ENCODE measurements at regions not wholly inside any gene's neighbourhood (a gene's known extent, or its start where the extent isn't known, plus 50 kb on each side); places are given as distances from the start of the nearest gene placed in this dataset.

DNA sequence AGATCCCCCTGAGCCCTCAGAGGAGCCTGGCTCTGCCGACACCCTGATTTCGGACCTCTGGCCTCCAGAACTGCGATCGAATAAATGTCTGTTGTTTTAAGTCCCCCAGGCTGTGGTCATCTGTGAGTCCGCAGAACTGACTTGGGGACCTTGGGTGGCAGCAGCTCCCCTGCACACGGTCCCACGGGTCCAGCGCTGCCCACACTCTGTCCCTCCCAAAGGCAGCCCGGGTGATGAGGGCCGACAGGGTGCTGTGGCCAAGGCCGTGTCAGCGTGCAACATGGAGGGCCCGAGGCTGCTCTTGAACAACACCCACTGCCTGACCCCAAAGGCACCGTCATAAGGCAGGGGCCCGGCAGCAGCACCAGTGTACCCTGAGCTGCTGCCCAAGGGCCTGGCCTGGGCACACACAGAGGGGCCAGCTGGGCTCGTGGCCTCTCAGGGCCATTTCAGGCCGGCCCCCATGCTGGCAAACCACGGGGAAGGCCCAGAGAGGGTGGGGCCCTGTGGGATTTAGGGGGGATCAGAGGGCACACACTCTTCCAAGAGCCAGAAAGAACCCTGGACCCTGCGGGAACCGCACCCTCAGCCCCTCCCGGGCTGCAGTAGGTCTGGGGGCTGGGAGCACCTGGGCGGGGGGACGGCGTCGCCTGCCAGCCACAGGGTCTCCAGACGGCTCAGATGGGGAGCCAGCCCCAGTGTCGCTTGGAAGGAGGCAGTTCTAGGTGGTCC is 77.1 kb upstream of the PRR5 start:
- FAIRE-seq (no peak), DNase-seq (ENCODE audit: low read depth, low spot score) (no peak), ATAC-seq (no peak)
- TF ChIP-seq POU2F2 (IDR thresholded peaks at IDR 0.05; ENCODE audit: borderline replicate concordance, low read depth, low read length) (no peak), STAT3 (IDR thresholded peaks at IDR 0.05; ENCODE audit: low read depth, low read length) (no peak), TCF12 (IDR thresholded peaks at IDR 0.05; ENCODE audit: low read depth, low read length) (no peak), SMARCA5 (IDR thresholded peaks at IDR 0.05) (no peak), ETV6 (conservative IDR thresholded peaks at IDR 0.05 in 1 of 2, IDR thresholded peaks at IDR 0.05 in 1 of 2; ENCODE audit: borderline replicate concordance in 1 of 2, low read depth in 1 of 2) (no peak), ZZZ3 (IDR thresholded peaks at IDR 0.05; ENCODE audit: control insufficient read depth, insufficient read length, low read depth) (no peak), ATF7 (IDR thresholded peaks at IDR 0.05; ENCODE audit: low read depth) (no peak), ZNF217 (IDR thresholded peaks at IDR 0.05) (no peak), CEBPB (IDR thresholded peaks at IDR 0.05; ENCODE audit: borderline replicate concordance in 1 of 2, low read depth in 2 of 2, low read length in 2 of 2) (no peak)
- TF ChIP-seq, protein P1, sequence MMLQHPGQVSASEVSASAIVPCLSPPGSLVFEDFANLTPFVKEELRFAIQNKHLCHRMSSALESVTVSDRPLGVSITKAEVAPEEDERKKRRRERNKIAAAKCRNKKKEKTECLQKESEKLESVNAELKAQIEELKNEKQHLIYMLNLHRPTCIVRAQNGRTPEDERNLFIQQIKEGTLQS (IDR thresholded peaks at IDR 0.05; ENCODE audit: borderline replicate concordance, extremely low read depth, low read depth, low read length), result no peak
- TF ChIP-seq, protein P2, sequence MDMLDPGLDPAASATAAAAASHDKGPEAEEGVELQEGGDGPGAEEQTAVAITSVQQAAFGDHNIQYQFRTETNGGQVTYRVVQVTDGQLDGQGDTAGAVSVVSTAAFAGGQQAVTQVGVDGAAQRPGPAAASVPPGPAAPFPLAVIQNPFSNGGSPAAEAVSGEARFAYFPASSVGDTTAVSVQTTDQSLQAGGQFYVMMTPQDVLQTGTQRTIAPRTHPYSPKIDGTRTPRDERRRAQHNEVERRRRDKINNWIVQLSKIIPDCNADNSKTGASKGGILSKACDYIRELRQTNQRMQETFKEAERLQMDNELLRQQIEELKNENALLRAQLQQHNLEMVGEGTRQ (IDR thresholded peaks at IDR 0.05; ENCODE audit: borderline replicate concordance, low read depth, low read length), result no peak
- TF ChIP-seq, protein P3, sequence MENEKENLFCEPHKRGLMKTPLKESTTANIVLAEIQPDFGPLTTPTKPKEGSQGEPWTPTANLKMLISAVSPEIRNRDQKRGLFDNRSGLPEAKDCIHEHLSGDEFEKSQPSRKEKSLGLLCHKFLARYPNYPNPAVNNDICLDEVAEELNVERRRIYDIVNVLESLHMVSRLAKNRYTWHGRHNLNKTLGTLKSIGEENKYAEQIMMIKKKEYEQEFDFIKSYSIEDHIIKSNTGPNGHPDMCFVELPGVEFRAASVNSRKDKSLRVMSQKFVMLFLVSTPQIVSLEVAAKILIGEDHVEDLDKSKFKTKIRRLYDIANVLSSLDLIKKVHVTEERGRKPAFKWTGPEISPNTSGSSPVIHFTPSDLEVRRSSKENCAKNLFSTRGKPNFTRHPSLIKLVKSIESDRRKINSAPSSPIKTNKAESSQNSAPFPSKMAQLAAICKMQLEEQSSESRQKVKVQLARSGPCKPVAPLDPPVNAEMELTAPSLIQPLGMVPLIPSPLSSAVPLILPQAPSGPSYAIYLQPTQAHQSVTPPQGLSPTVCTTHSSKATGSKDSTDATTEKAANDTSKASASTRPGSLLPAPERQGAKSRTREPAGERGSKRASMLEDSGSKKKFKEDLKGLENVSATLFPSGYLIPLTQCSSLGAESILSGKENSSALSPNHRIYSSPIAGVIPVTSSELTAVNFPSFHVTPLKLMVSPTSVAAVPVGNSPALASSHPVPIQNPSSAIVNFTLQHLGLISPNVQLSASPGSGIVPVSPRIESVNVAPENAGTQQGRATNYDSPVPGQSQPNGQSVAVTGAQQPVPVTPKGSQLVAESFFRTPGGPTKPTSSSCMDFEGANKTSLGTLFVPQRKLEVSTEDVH (IDR thresholded peaks at IDR 0.05; ENCODE audit: low read depth, partially characterized antibody), result no peak
- TF ChIP-seq, protein P4, sequence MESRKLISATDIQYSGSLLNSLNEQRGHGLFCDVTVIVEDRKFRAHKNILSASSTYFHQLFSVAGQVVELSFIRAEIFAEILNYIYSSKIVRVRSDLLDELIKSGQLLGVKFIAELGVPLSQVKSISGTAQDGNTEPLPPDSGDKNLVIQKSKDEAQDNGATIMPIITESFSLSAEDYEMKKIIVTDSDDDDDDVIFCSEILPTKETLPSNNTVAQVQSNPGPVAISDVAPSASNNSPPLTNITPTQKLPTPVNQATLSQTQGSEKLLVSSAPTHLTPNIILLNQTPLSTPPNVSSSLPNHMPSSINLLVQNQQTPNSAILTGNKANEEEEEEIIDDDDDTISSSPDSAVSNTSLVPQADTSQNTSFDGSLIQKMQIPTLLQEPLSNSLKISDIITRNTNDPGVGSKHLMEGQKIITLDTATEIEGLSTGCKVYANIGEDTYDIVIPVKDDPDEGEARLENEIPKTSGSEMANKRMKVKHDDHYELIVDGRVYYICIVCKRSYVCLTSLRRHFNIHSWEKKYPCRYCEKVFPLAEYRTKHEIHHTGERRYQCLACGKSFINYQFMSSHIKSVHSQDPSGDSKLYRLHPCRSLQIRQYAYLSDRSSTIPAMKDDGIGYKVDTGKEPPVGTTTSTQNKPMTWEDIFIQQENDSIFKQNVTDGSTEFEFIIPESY (IDR thresholded peaks at IDR 0.05), result no peak
- intact Hi-C loops (cut with micrococcal nuclease; ENCODE audit: unreplicated experiment) (no loop called here), in situ Hi-C loops (cut with MboI) (loop anchor here (5.0 to 10.0 kb wide), 3 partner anchors 538 to 1230 kb away; no protein-coding TSS in a partner anchor)
- no TSS peak for BruUV-seq (replicated peaks)
- CTCF ChIA-PET, result interaction anchor here (0.8 to 3.0 kb wide), 8 partner anchors 25 to 742 kb away, joined by 3 to 23 read pairs (median 5); no protein-coding TSS in a partner anchor
- Histone ChIP-seq H3K79me2 (ENCODE audit: control insufficient read depth, insufficient read depth, low read length) (no peaks in the 10 kb centered on the region), H3K9ac (ENCODE audit: control insufficient read depth, insufficient read depth, low read length) (no peak overlapping the region), H3K4me2 (ENCODE audit: control insufficient read depth, insufficient read depth) (no peak overlapping the region), H2AFZ (ENCODE audit: control insufficient read depth, low read depth, low read length) (no peak overlapping the region), H3K4me3 (no peak overlapping the region), H3K4me1 (ENCODE audit: control insufficient read depth, insufficient read depth, low read length) (no peaks in the 10 kb centered on the region), H3K27me3 (replicated peaks in 1 of 2; ENCODE audit: control insufficient read depth in 2 of 2, insufficient read depth in 2 of 2, low read length in 1 of 2) (no peaks in the 10 kb centered on the region; a peak in 2 of 4 replicates), H3K36me3 (ENCODE audit: control insufficient read depth in 2 of 2, insufficient read depth in 2 of 2, low read length in 1 of 2) (no peaks in the 10 kb centered on the region), H3K27ac (ENCODE audit: control insufficient read depth, insufficient read depth) (no peak overlapping the region), H3K9me3 (replicated peaks; ENCODE audit: control insufficient read depth, insufficient read depth, low read length) (no peaks in the 10 kb centered on the region), H4K20me1 (ENCODE audit: control insufficient read depth, insufficient read depth) (no peaks in the 10 kb centered on the region)
- RAD21 ChIA-PET (ENCODE audit: unreplicated experiment), result interaction anchor here (1.0 to 3.0 kb wide), 4 partner anchors 539 to 742 kb away, joined by 3 to 13 read pairs (median 6); no protein-coding TSS in a partner anchor
- POLR2A ChIA-PET, result no interaction called here
- 29% methylated on average over 27 of the region's 27 CpGs for WGBS (ENCODE audit: insufficient coverage, insufficient replicate concordance, low lambda C conversion rate, missing lambda C conversion rate)
- SMC1A ChIA-PET (ENCODE audit: uncharacterized antibody, unreplicated experiment), result interaction anchor here (1.2 to 1.6 kb wide), 2 partner anchors 539 to 631 kb away, joined by 5 to 6 read pairs; no protein-coding TSS in a partner anchor
